Retinal pigment epithelial cell (primary cell): ENCODE measurements at regions not wholly inside any gene's neighbourhood (a gene's known extent, or its start where the extent isn't known, plus 50 kb on each side); places are given as distances from the start of the nearest gene placed in this dataset.

ENCODE experiments used
- DNase-seq: peaks from one replicate; pipeline ENCODE4 v3.0.0-alpha.2; 2010; ENCODE audit warnings: low read depth
- H3K4me3 ChIP-seq: 2 replicates; pipeline ENCODE4 v1.5.1; 2011; ENCODE audit warnings: mild to moderate bottlenecking, low read length, control low read depth, moderate library complexity
- TF ChIP-seq, protein P1 (sequence below): conservative IDR thresholded peaks from 2 replicates; pipeline ENCODE4 v1.5.1; 2011; ENCODE audit warnings: low read depth, low read length, control low read depth, inconsistent platforms

DNA sequence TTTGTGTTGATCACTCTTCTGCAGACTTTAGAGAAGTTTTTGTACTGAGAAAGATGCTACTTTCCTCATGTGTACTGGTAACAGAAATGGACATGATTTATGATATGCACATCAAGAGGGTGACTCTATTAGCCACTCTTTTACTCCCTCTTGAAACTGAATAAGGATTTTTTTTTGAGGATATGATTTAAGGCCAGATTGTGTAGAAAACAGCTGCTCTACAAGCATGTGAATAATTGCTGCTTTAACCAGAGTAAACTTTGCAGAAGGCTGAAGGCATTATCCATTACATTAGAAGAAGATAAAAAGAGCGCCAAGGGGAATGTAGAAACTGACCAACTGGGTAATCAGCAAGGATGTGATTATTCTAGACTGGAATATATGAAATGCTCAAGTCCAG is 276.2 kb upstream of the MAP3K7 start:
- no peak for DNase-seq
- no peak overlapping the region for H3K4me3 ChIP-seq
- TF ChIP-seq, protein P1, sequence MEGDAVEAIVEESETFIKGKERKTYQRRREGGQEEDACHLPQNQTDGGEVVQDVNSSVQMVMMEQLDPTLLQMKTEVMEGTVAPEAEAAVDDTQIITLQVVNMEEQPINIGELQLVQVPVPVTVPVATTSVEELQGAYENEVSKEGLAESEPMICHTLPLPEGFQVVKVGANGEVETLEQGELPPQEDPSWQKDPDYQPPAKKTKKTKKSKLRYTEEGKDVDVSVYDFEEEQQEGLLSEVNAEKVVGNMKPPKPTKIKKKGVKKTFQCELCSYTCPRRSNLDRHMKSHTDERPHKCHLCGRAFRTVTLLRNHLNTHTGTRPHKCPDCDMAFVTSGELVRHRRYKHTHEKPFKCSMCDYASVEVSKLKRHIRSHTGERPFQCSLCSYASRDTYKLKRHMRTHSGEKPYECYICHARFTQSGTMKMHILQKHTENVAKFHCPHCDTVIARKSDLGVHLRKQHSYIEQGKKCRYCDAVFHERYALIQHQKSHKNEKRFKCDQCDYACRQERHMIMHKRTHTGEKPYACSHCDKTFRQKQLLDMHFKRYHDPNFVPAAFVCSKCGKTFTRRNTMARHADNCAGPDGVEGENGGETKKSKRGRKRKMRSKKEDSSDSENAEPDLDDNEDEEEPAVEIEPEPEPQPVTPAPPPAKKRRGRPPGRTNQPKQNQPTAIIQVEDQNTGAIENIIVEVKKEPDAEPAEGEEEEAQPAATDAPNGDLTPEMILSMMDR, result no peak

DNA sequence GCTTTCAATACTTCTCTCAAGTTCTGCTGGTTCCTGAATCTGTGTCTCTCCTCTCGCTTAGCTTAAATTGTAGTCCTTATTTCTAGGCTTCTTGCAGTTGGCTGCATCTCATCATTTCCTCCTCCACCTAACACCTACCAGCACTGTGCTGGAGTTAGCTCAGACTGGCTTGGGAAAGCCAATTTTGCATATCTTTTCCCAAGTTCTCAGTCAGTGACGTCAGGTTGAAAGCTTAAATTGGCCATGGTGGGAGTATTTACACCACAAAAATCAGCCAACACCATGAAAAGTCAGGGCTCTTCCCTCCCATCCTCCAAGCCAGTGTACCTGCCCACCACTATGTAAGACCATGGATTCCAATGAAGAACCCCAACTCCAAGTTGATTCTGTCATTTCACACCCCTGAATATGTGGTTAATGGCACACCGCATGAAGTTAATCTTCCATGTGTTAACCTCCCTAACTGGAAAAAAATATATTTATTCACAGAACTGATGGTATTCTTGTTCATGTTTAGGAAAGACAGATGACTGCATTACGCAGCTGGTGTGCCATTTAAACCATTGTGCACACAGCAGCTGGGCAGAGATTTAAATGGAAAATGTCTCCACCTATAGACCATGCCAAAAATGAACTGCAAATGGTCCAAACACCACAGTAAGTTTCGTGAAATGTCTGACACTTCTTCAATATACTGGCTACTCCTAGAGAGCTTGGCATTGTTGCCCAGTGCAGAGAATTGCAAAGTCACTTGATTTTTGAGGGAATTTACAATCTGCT is 274.1 kb upstream of the MAP3K7 start:
- no peak for DNase-seq
- H3K4me3 ChIP-seq, result no peak overlapping the region
- TF ChIP-seq, protein P1, result peak; percentile 13

DNA sequence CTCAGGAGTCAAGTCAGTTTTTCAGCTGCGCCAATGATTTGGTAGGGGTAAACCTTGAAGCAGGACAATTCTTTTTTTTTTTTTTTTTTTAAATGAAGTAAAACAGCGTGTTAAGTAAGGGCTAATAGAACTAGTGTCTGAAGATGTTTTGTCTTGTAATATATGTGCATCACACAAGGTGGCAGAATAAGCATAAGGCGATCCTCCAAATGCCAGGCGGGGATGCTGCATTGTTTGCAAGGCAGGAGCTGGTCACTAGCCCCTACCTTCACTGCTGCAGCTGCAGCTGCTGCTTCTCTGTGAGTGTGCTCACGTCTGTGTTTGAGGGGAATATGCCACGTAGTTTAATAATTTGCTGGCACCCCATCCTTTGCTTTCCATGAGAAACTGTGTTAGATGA is 272.7 kb upstream of the MAP3K7 start:
- TF ChIP-seq, protein P1, result peak; percentile 15
- H3K4me3 ChIP-seq, result no peak overlapping the region
- DNase-seq, result no peak

DNA sequence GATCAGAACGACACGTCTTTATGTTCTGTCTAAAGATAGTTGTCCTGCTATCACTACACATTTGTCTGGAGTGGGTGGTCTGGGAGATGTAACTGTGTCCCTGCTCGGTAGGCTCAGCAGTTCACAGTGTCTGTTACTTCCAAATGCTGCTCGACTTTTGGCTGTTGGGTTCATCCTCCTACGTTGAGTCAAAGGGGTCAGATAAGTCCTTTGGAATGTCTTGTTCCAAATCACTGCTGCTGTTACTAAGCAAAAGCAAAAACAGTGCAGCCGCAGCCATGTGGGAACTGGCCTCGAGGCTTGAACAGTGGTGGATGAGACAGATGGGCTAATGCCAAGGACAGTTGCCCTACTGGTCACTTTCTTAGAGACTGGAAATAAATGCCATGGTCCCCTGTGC is 272.2 kb upstream of the MAP3K7 start:
- H3K4me3 ChIP-seq, result no peak overlapping the region
- DNase-seq, result no peak
- TF ChIP-seq, protein P1, result no peak

DNA sequence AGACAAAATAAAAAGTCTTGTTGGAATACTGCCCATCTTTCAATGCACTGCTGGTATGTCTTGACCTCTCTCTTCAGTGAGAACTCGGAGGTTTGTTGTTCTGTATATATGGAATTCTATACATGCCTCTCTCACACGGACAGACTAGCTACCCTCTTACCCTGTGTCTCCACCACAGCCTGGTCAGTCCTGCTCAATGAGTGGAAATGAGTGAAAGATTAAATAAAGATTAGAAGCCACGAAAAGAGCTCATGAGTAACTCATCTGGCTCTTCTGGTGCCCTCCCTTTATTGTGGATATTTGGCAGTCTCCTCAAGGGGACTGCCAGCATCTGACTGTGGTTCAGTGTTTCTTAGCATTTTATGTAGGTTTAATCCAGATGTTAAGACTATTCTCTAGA is 262.8 kb upstream of the MAP3K7 start:
- DNase-seq, result peak; percentile 37
- H3K4me3 ChIP-seq, result no peak overlapping the region
- TF ChIP-seq, protein P1, result no peak

DNA sequence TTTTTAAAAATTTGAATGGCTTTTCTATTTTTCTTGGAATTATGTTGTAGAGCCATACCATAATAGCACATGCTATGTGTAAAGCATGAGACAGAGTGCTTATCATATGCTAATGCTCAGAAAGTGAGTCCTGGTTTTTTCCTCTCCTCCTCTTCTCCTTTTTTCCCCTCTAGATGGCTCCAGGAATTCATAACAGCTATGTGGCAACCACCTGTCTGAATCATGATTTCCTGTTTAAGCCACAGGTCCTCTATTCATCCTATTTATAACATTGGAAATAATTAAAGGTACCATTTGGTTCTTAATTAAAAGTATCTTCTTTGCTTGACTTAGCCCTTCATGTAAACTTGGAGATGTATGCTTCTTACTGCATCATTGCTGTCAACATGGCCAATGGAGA is 260.0 kb upstream of the MAP3K7 start:
- TF ChIP-seq, protein P1, result peak; percentile 29
- DNase-seq, result no peak
- no peak overlapping the region for H3K4me3 ChIP-seq

DNA sequence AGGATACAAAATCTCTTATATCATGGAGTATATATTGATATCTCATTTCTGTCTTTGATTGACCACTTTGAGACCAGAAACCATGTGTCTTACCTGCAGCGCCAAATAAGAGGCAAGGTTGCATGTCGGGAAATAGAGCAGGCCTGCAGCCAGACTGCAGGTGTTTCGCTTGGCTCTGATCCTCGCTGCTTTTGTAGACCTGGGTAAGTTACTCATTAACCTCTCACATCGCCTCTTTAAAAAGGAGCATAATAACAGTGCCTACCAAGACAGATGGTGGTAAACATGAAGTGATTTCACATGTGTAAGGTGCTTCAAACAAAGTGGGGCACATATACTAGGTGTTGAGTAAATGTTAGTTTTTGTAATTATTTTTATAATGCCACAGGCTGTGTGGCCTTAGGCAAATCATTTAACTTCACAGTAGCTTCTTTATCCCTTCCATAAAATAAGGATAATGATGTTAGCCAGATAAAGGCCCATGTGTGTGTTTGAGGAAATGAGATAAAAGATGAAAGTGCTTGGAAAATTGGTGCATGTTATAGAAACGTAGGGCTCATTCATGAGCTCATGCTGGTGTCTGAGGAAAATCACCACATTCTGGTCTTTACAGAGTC is 248.8 kb upstream of the MAP3K7 start:
- H3K4me3 ChIP-seq, result no peak overlapping the region
- TF ChIP-seq, protein P1, result no peak
- no peak for DNase-seq
